ENCODE measurements at regions not wholly inside any gene's neighbourhood (a gene's known extent, or its start where the extent isn't known, plus 50 kb on each side); places are given as distances from the start of the nearest gene placed in this dataset.
A peak's percentile ranks its signal among the peaks of the same experiment; 100 is the strongest.

DNA sequence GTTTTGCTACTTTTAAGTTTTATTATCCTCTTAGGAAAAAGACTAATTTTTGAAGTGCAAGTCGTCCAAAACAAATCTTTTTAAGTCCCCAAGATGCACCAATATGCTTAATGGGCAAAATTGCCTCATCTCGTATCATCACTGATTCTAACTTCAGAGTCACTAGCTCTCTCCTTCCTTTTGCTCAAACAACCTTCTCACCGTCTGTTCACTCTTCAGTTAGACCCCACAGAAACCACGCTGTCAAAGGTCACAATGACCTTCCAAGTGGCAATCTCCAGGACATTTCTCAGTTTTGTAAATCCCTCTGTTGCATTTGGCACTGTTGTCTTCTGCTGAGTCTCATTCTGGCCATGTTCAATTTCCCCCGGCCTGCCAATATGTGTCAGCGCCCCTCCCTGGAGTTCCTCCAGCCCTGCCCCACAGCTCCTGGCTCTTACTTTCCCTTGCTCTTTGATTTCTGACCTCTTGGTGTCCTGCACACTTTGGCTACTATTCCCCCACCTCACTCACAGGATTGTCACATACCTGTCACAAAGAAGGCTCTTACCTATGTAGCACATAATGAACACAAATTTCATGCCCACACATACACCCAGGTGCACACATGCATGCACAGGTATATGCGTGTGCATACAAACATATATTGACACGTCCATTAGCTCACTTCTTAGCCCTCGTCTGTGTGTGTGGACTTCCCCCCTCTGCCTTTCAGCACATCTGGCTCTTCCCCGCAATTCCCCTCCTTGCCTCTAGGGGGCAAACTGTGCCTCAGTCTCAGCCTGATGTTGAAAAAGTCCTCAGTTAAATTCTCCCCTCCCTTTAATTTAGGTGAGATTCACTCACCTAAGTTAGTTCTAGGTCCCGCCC, 354.0 kb upstream of the DUSP10 start:
- Histone ChIP-seq H3K9me3 (no peaks in the 10 kb centered on the region), H3K4me1 (peaks cover 0 to 3% of the 10 kb centered on the region in 2 donors), H3K27ac (no peak overlapping the region), H3K27me3 (no peaks in the 10 kb centered on the region), H3K36me3 (no peaks in the 10 kb centered on the region), H3K4me3 (replicated peaks in 1 of 3) (no peak overlapping the region)
- intact Hi-C loops (cut with DNase I): no loop called here
- peak; percentile 27 to 37 for DNase-seq
- WGBS, 2 donors: 57 to 68% methylated on average over 11 of the region's 11 CpGs
- no peak for TF ChIP-seq POLR2A (IDR thresholded peaks at IDR 0.05)
- TF ChIP-seq, protein P1, sequence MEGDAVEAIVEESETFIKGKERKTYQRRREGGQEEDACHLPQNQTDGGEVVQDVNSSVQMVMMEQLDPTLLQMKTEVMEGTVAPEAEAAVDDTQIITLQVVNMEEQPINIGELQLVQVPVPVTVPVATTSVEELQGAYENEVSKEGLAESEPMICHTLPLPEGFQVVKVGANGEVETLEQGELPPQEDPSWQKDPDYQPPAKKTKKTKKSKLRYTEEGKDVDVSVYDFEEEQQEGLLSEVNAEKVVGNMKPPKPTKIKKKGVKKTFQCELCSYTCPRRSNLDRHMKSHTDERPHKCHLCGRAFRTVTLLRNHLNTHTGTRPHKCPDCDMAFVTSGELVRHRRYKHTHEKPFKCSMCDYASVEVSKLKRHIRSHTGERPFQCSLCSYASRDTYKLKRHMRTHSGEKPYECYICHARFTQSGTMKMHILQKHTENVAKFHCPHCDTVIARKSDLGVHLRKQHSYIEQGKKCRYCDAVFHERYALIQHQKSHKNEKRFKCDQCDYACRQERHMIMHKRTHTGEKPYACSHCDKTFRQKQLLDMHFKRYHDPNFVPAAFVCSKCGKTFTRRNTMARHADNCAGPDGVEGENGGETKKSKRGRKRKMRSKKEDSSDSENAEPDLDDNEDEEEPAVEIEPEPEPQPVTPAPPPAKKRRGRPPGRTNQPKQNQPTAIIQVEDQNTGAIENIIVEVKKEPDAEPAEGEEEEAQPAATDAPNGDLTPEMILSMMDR (IDR thresholded peaks at IDR 0.05): peak; percentile 39 to 82 (median 60)

DNA sequence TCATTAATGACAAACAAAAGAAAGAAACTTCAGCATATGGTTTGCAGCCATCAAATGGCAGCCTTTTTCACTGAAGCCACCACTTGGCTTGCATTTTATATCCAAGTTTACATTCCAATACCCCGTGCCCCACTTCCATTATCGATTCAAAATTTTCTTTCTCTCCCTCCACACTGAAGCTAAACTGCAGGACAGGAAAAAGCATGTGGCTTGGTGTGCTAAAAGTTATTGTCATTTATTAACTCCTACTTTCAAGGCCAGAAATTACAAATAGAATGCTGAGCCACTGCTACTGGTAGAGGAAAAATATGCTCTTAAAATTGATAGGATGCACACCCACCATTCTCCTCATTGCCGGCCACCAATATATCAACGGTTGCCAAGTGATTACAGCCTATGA, 351.6 kb upstream of the DUSP10 start:
- Histone ChIP-seq H3K4me3 (replicated peaks in 1 of 3) (no peak overlapping the region), H3K27me3 (no peaks in the 10 kb centered on the region), H3K36me3 (no peaks in the 10 kb centered on the region), H3K4me1 (peaks cover 0 to 3% of the 10 kb centered on the region in 2 donors), H3K27ac (no peak overlapping the region), H3K9me3 (no peaks in the 10 kb centered on the region)
- DNase-seq: no peak
- intact Hi-C loops (cut with DNase I): no loop called here
- TF ChIP-seq, protein P1 (IDR thresholded peaks at IDR 0.05): no peak
- no peak for TF ChIP-seq POLR2A (IDR thresholded peaks at IDR 0.05)
- 80 to 93% methylated on average over 4 of the region's 4 CpGs for WGBS, 2 donors

- Histone ChIP-seq H3K4me1 (no peaks in the 10 kb centered on the region), H3K27me3 (no peaks in the 10 kb centered on the region), H3K9me3 (no peaks in the 10 kb centered on the region), H3K27ac (no peak overlapping the region), H3K36me3 (no peaks in the 10 kb centered on the region), H3K4me3 (replicated peaks in 1 of 3) (no peak overlapping the region)
- DNase-seq: no peak
- TF ChIP-seq, protein P1 (IDR thresholded peaks at IDR 0.05): no peak
- no peak for TF ChIP-seq POLR2A (IDR thresholded peaks at IDR 0.05)
- 86 to 90% methylated on average over 4 of the region's 4 CpGs for WGBS, 2 donors
- intact Hi-C loops (cut with DNase I): no loop called here
These were observed 348.2 kb upstream of the DUSP10 start for GRCh38 chr1:222090103-222090502.

GRCh38 chr1:222087221-222087920, 345.5 kb upstream of the DUSP10 start:
- intact Hi-C loops (cut with DNase I): no loop called here
- Histone ChIP-seq H3K36me3 (no peaks in the 10 kb centered on the region), H3K4me1 (no peaks in the 10 kb centered on the region), H3K9me3 (no peaks in the 10 kb centered on the region), H3K4me3 (replicated peaks in 1 of 3) (no peak overlapping the region), H3K27me3 (no peaks in the 10 kb centered on the region), H3K27ac (no peak overlapping the region)
- 69 to 90% methylated on average over 9 of the region's 9 CpGs for WGBS, 2 donors
- DNase-seq: no peak
- no peak for TF ChIP-seq POLR2A (IDR thresholded peaks at IDR 0.05)
- TF ChIP-seq, protein P1 (IDR thresholded peaks at IDR 0.05): no peak

GRCh38 chr1:222084996-222085395, 343.1 kb upstream of the DUSP10 start:
- H3K4me1 ChIP-seq: no peaks in the 10 kb centered on the region
- H3K9me3 ChIP-seq: no peaks in the 10 kb centered on the region
- TF ChIP-seq, protein P1 (IDR thresholded peaks at IDR 0.05): no peak
- no peak for TF ChIP-seq POLR2A (IDR thresholded peaks at IDR 0.05)
- no peak overlapping the region for H3K27ac ChIP-seq
- H3K27me3 ChIP-seq: no peaks in the 10 kb centered on the region
- no peak for DNase-seq
- WGBS, 2 donors: 66 to 89% methylated on average over 1 of the region's 1 CpG
- H3K4me3 ChIP-seq (replicated peaks in 1 of 3): no peak overlapping the region
- intact Hi-C loops (cut with DNase I): no loop called here
- H3K36me3 ChIP-seq: no peaks in the 10 kb centered on the region
